Activated CD8-positive, alpha-beta memory T cell treated with anti-CD3 and anti-CD28 coated beads for 36 hours (primary cell): ENCODE measurements at regions not wholly inside any gene's neighbourhood (a gene's known extent, or its start where the extent isn't known, plus 50 kb on each side); places are given as distances from the start of the nearest gene placed in this dataset.

Experiments used
- CTCF ChIA-PET: fragments of 350-600 bp; sonication (Branson Sonifier 250); formaldehyde crosslinking; loops from one replicate; lab custom pipeline; 2021; ENCODE audit warnings: antibody characterized with exemption; lab: Charles Lee
- POLR2A ChIA-PET: fragments of 350-600 bp; sonication (Branson Sonifier 250); formaldehyde crosslinking; loops from one replicate; lab custom pipeline; 2021; ENCODE audit warnings: antibody characterized with exemption; lab: Charles Lee

DNA sequence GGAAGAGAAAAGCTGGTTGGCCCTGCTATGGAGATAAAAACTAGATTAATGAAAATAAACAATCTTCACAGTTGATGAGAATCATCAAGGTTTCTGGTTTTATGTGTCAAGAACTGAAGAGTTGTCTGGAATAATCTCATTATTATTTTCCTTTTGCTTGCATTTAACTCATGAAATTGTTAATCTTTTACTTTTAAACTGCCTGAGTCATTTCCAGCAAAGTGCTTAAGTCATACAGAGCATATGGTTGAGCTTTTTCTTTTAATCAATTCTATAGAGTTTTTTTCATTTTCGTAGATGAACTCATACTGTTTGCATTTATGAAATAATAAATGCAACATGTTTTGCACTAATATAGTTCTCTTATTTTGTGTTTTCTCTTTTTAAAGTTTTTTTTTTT, 747.9 kb downstream of the NXPH1 start:
- CTCF ChIA-PET = no interaction called here
- POLR2A ChIA-PET = no interaction called here

DNA sequence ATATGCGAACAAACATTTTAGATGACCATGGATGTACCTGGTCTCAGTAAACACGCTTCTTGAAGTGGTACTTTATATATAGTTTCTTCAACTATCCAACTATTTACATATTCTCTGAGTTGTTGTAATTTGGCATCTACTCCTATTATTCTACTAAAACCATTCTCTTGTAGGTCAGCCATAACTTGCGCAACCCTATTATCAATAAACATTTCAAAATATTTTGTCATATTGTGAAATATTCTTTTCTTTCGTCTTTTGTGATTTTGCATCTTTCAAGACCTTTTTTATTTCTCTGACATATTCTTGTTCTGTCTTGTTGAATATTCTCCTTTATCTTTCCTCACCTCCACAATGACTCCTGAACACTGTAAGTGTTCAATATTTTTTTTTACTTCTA, 753.3 kb downstream of the NXPH1 start:
- CTCF ChIA-PET = no interaction called here
- POLR2A ChIA-PET = no interaction called here

DNA sequence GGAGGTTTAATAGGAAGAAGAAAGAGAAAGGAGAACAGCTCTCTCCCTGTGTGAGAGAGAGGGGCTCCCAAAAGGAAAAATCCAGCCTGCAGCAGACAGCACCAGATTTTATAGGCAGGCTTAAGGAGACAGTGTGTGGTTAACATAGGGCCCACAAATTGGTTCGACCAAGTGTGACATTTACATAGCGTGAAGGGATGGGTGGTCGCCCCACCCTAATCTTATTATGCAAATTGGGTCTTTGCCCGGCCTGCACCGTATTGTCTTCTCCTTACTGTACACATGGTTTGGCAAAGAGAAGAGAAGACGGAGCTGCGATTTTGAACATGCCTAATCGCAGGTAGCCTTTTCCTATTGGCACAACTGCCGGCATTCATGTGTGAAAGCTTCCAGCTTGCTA, 756.3 kb downstream of the NXPH1 start:
- ChIA-PET POLR2A (no interaction called here), CTCF (no interaction called here)

DNA sequence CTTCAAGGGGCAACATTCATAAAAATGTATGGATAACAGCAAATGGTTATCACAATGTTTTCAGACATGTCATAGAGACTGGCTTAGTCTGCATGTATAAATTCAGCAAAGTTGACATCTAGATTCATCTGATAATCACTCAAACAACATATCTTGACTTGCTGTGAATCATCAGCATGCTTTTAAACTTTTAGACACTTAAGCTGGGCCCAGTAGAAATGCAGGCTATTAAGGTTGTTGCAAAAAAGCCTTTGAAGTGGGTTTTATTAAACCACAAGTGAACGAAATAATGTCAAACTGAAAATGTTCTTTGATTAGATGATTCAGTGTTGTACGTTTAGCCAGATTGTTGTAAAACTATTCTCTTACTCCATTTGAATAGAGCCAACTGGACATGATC, 759.6 kb downstream of the NXPH1 start:
- CTCF ChIA-PET = no interaction called here

DNA sequence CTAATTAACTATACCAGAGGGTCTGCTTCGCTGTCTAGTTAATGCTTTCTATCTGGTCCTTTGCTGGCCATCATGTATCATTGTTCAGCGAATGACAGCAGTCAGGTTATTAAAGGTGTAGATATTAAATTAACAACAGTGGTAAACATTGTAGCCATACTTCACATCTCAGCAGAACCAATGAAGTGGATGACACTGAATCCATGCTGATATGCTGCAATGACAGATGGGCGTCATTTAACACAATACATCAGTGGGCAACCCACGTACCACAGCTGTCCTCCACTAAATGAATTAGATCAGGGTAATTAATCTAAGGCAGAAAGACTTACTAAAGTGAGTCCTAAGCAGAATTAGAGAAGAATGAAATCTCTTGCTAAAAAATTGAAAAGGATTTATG, 767.2 kb downstream of the NXPH1 start:
- ChIA-PET POLR2A (no interaction called here), CTCF (no interaction called here)

More for the DNA sequence above, 759.6 kb downstream of the NXPH1 start:
- POLR2A ChIA-PET = no interaction called here

DNA sequence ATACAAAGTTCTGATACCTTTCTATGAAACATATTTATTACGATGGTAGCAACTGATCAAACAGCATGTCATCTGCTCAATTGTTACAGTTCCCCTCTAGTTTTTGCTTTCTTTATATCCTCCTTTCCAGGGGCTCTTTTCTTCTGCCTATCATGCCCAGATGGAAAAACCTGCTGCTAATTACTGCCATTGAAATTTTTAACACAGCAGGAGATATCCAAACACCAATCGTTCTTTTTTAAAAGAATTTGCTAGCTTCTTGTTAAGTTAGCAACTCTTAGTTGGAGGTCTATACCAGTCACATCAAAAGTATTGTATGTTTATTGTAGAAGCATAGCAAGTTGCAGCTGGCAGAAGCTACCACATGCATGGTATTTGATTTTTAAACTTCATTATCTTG, 768.5 kb downstream of the NXPH1 start:
- ChIA-PET POLR2A (no interaction called here), CTCF (no interaction called here)

DNA sequence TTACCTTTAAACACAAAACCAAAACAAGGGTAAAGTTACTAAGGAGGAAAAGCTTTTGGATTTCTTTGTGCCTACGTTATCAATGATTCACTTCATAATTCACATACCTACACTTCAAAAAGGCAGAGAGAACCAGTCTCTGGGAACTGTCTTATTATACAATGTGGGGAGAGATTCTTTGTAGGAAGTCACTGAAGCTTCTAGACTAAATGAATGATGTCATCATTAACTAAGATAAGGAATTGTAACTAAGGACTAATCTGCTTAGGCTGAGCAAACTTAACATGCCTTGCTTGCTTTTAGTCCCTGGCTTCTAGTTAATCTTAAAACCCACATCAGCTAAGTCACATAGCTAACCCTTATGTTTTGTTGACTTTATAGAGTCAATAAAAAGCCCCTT, 771.2 kb downstream of the NXPH1 start:
- CTCF ChIA-PET = no interaction called here
- POLR2A ChIA-PET = no interaction called here

DNA sequence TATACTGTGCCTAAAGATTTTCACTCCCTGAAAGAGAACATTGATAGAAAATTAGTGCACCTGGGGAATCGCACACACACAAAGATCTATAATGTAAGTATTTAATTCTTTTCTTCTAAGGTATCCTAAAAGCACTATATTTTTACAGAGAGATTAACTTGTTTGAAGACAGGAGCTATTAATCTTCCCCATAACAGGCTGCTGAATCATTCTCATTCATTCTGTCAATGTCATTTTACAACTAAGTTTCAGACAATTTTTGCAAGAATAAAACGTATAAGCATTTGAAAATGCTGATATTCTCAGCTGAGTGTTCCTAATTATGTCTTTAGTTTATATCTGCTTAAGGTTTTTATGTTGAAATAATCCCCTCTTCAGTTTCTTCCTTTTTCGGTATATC, 776.7 kb downstream of the NXPH1 start:
- POLR2A ChIA-PET = no interaction called here
- CTCF ChIA-PET = no interaction called here

DNA sequence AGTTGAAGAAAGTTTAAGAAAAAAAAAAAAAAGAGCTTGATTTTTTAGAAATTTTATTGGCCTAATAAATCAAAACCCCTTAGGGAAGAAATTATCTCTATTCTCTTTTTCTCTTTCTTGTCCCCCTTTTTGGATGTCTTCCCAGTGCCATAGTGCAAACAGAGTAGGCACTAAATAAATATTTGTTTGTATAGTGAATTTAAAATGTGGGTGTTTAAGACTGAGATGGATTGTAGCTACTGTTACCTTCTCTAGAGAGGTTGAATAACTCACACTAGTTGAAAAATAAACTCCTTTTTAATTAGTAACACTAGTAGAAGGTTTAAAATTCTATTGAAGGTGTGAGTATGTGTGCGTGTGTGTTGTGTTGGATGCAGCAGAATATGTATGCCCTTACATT, 783.8 kb downstream of the NXPH1 start:
- POLR2A ChIA-PET = no interaction called here

DNA sequence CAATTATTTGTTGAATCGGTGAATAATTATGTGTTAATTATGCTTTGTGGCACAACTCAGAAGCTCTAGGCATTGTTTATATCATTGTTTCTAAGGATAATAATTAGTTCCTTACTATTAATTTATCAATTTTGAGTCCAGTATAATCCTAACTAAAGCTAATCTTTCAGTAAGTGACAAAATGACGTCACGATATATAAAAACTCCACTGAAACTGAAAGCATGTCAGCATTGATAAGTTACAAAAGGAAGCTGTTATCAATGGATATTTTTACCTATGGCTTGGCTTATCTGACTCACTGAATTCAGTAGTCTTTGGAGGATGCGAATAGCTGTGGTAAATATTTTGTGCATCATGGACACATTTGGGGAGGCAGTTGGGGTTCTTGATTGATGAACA, 793.1 kb downstream of the NXPH1 start:
- POLR2A ChIA-PET = no interaction called here
- CTCF ChIA-PET = no interaction called here

More for the DNA sequence above, 783.8 kb downstream of the NXPH1 start:
- CTCF ChIA-PET = no interaction called here

DNA sequence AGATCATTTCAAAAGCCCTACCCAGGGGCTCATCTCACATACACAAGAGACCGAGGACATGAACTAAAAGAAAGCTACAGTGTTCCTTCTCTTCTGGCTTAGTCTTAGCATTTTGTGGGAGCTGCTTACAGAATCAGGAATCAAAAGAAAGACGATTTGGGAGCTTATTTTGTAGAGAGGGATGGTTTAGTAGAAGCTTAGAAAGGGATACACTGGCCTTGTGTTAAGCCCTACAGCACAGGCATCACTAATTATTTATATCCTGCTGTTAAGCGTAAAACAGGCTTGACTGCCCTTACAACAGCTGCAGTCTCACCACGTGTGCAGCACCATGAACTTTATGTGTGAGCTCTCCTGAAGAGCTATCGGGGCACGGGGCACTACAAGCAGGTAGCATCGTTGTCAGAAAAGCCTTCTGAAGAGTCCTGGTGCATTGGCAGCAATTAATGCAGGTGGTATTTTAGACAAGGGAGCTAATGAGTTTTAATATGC, 798.3 kb downstream of the NXPH1 start:
- CTCF ChIA-PET = no interaction called here
- POLR2A ChIA-PET = no interaction called here

DNA sequence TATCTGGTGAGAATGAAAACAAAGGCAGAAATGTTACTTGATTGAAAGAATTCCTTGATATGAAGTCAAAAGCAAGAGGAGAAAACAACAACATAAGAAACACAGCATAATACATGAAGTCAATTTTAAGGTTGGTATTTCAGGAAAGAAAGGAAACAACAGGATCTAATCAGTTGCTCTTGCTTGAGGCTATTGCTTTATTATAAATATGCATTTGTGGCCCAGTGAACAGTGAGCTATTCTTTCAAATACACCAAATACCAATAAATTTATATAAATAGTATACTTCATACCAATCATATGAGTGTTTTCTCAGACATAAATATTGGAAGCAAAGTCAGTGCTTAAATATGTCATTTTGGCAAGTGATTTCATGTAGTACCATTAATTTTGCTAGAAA, 806.6 kb downstream of the NXPH1 start:
- ChIA-PET POLR2A (no interaction called here), CTCF (no interaction called here)

DNA sequence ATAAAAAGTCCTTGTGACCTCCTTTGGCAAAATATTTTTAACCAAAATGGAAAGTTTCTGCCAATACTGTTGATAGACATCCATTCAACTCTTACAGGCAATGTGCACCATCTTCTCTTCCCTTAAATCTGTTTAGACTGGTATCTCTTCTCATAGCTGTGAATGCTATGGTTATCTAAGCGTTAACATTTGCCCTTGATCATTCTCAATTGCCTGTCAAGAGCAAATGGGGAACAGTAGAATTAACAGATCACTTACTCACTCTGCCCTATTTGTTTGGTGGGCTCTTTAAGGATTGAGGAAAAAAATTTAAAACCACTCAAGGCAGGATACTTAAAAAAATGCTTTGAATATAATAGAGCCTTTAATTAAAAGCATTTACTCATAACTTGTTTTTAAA, 808.4 kb downstream of the NXPH1 start:
- POLR2A ChIA-PET = no interaction called here
- CTCF ChIA-PET = no interaction called here

DNA sequence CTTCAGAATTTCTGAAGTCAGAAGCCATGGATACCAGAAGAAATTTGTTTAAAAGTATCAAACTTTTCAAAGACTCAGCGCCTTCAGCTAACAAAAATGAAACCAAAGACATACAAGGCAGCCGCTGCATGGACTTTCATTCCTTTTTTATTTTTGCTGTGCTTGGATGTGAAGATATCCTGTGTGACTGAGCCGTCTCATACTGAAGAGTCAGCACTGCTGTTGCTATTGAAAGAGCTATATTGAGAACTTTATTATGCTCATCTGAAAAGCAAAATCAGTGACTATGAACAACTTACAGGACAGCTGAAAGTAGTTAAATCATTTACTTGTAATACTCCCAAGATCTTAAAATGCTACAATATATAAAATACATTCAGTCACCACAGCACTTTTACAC, 809.2 kb downstream of the NXPH1 start:
- CTCF ChIA-PET = no interaction called here
- POLR2A ChIA-PET = no interaction called here

DNA sequence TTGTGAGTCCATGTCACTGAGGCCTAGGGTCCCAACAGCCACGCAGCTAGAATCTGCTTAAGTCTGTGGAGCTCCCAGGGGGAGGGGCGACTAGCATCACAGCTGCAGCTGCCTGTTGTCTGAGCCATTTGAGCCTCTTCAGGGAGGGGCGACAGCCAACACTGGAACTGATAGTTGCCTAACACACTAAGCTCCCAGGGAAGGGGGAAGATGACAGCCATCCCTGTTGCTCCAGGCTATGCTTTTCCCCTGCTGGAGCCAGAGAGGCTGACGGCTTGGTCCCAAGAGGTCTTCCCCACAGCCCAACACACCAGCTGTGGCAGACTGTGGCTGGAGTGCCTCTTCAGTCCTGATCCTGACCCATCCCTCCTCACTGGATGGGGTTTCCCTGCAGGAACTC, 817.5 kb downstream of the NXPH1 start:
- POLR2A ChIA-PET = no interaction called here
- CTCF ChIA-PET = no interaction called here

DNA sequence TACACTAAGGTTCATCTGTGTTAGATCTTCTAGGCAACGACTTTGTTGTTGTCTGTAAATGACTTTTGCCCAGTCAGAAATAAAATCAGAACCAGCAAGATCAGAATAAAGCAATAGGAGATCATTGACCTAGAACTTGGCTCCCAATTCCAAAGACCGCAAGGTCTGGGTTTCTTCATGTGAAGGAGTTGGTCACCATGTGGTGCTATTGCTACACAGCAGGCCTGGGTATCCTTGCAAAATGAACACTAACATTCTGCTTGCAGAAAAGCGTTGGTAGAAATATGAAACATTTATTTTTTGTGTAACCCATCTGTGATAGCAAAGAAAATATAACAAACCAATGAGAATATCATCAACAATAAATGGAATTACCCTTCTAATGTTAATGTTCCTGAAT, 831.0 kb downstream of the NXPH1 start:
- ChIA-PET POLR2A (no interaction called here), CTCF (no interaction called here)

DNA sequence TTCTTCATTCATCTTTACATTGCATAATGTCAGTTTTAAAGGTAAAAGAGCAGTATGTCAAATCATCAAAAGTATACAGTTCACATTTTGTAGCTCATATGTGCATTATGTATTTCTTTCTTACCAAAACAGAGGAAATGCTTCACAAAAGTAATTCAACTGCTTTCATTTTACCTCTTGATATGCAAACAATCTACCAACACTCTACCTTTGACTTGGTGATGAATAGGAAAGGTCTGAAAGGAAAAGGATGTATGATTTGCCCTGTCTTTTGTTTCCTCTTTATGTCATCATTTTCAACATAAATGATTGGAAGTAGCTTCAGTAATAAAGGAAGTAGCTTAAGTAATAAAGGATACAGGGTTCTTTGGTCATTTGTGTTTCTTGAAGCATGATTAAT, 846.7 kb downstream of the NXPH1 start:
- CTCF ChIA-PET = no interaction called here

DNA sequence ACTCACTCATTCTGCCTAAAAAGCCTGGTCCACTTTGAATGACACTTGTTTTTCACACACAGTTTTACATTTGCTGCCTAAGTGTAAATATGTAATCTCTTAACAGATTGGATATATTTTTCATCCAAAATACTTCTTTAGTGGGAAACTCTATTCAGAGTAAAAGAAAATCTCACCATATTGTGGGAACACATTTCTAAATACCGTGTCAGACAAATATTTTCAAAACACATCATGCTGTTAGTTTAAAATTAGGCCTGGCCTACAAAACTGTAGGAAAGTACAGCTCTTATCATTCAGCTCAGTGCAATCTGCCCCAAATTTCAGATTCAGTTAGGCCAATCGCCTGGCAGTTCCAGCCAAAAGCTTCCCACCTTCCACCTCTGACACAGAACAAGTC, 849.8 kb downstream of the NXPH1 start:
- ChIA-PET POLR2A (no interaction called here), CTCF (no interaction called here)

More for the DNA sequence above, 846.7 kb downstream of the NXPH1 start:
- POLR2A ChIA-PET = no interaction called here

DNA sequence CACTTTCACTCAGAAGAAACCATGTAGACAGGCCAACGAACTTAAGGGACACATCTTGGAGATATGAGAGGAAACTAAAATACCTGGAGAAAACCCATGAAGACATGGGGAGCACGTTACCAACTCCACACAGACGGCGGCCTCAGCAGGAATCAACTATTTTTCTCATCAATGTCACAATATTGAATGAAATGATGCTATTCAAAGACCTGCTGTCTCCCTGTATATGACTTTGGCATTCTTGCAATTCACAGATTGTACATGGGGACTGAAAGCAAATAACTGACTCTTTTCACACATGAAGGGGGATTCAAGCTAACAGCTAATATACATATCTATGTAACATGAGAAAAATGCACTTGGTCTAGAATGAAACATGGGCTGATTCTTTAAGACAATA, 869.0 kb downstream of the NXPH1 start:
- CTCF ChIA-PET = no interaction called here
- POLR2A ChIA-PET = no interaction called here

DNA sequence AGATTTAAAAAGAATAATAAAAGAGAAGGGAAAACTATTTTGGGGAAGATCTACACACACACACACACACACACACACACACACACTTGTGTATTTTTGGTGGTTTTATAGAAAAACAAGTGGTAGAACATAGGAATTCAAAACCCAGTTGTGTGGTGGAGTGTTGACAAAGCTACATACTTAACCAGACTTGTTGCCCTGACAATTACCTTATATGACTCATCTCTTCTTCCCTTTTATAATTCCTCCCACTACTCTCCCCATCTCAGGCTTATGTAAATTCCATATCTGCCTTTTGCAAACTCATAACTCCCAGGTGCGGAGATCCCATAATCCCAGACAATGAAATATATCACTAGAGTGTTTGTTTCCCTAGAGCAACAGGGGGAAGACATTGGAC, 873.7 kb downstream of the NXPH1 start:
- POLR2A ChIA-PET = no interaction called here
- CTCF ChIA-PET = interaction anchor here (0.7 kb wide), 1 partner anchor 14 kb away, joined by 3 read pairs; no protein-coding TSS in a partner anchor

DNA sequence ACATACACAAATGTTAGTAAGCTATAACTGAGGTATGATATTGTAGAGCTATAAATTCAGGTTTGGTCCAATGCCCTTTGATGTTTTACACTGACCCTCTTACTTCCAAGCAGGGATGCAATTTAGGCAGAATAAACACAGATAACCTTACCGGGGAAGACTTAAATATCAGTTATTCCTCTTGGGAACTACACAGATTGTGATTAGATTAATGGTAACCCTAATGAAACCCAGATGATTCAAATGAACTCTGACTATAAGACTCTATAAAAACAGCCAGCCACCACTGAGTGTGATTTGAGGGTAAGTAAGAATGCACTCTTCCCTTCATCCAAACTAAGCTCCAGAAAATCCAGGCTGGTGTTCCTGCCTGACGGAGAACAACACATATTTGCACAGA, 891.1 kb downstream of the NXPH1 start:
- POLR2A ChIA-PET = no interaction called here
- CTCF ChIA-PET = no interaction called here

DNA sequence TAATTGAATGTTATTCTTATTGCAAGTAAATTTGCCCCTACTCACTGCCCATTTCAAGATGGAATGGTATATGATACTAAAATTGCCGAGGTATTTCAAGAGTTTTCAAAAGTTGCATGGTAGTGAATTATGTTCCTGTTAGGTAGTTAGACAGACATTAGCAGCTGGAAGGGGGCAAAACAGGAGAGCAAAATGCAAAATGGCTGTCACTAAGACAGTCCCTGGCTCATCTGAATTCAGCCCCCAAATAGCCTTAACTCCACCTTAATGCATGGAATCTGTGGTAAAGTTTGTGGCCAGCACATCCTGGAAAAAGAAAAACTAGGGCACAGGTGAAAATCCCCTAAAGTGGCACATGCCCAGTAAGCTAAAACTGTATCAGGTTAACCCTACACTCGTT, 894.9 kb downstream of the NXPH1 start:
- POLR2A ChIA-PET = no interaction called here

DNA sequence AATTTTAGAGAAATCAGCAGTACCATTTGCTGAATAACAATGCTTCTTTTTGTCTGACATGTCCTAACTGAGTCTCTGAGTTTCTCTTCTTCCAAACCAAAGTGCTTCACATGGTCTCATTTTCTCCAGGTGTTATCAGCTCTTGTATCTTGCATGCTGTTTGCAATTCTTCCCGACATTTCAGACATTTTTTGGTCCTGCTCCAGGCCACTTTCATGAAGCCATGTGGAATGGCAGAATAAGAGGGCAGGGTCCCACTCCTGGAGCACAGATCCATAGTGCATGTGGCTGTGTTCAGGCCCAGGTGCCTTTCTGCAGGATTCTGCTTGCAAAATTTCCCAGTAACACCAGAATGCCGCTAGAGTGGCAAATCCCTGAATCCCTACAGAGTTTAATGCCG, 916.2 kb downstream of the NXPH1 start:
- POLR2A ChIA-PET = no interaction called here

More for the DNA sequence above, 894.9 kb downstream of the NXPH1 start:
- CTCF ChIA-PET = no interaction called here

More for the DNA sequence above, 916.2 kb downstream of the NXPH1 start:
- CTCF ChIA-PET = no interaction called here
